ENCODE measurements at regions not wholly inside any gene's neighbourhood (a gene's known extent, or its start where the extent isn't known, plus 50 kb on each side); places are given as distances from the start of the nearest gene placed in this dataset.

GRCh38 chr12:23431006-23431405, 518.5 kb downstream of the SOX5 start:
- TF ChIP-seq CTCF (IDR thresholded peaks at IDR 0.05) (no peak), ZFX (IDR thresholded peaks at IDR 0.05; ENCODE audit: borderline replicate concordance) (no peak)

All from 22Rv1 (cell line).